NCI-H2107 treated with DMSO at 0.1 percent for 48 hours (cell line): ENCODE measurements at regions not wholly inside any gene's neighbourhood (a gene's known extent, or its start where the extent isn't known, plus 50 kb on each side); places are given as distances from the start of the nearest gene placed in this dataset.
"Not testable (repeated sequence)": the region's sequence is repeated elsewhere in the genome, so short reads cannot be mapped to it uniquely, and the experiment has no call there.

ENCODE experiments used
- DNase-seq: peaks from one replicate; lab custom pipeline; 2025; ENCODE audit not compliant: unreplicated experiment; lab: John Stamatoyannopoulos, UW

- no peak for DNase-seq
These were observed 112.5 kb downstream of the ADRA2C start for GRCh38 chr4:3878678-3879077.

GRCh38 chr4:3879681-3880614 lies 113.8 kb downstream of the ADRA2C start:
- DNase-seq: no peak

GRCh38 chr4:3880615-3881120 lies 114.5 kb downstream of the ADRA2C start:
- DNase-seq: peak; percentile 32

- not testable (repeated sequence) for DNase-seq
These were observed 116.2 kb downstream of the ADRA2C start for GRCh38 chr4:3882316-3882885.

GRCh38 chr4:3884261-3884660 lies 118.1 kb downstream of the ADRA2C start:
- DNase-seq: not testable (repeated sequence)

- DNase-seq: not testable (repeated sequence)
These were observed 127.4 kb downstream of the ADRA2C start for GRCh38 chr4:3893590-3893989.

- DNase-seq: not testable (repeated sequence)
These were observed 128.1 kb downstream of the ADRA2C start for GRCh38 chr4:3894086-3894959.

- DNase-seq: no peak
These were observed 130.3 kb downstream of the ADRA2C start for GRCh38 chr4:3896441-3896840.

- DNase-seq: not testable (repeated sequence)
These were observed 130.8 kb downstream of the ADRA2C start for GRCh38 chr4:3896871-3897578.

GRCh38 chr4:3898098-3898497 lies 131.9 kb downstream of the ADRA2C start:
- no peak for DNase-seq

GRCh38 chr4:3898928-3899327 lies 132.7 kb downstream of the ADRA2C start:
- DNase-seq: not testable (repeated sequence)

GRCh38 chr4:3904264-3904955 lies 138.2 kb downstream of the ADRA2C start:
- DNase-seq: not testable (repeated sequence)

GRCh38 chr4:3909616-3910015 lies 143.4 kb downstream of the ADRA2C start:
- not testable (repeated sequence) for DNase-seq

- not testable (repeated sequence) for DNase-seq
These were observed 144.2 kb downstream of the ADRA2C start for GRCh38 chr4:3910161-3910950.

GRCh38 chr4:3911252-3911856 lies 145.2 kb downstream of the ADRA2C start:
- no peak for DNase-seq

GRCh38 chr4:3914511-3914910 lies 148.3 kb downstream of the ADRA2C start:
- DNase-seq: not testable (repeated sequence)

GRCh38 chr4:3919509-3919908 lies 153.3 kb downstream of the ADRA2C start:
- DNase-seq: not testable (repeated sequence)

GRCh38 chr4:3921902-3922301 lies 155.7 kb downstream of the ADRA2C start:
- not testable (repeated sequence) for DNase-seq

GRCh38 chr4:3925841-3926240 lies 159.7 kb downstream of the ADRA2C start:
- not testable (repeated sequence) for DNase-seq
